Fibroblast of pulmonary artery (primary cell): ENCODE measurements at regions not wholly inside any gene's neighbourhood (a gene's known extent, or its start where the extent isn't known, plus 50 kb on each side); places are given as distances from the start of the nearest gene placed in this dataset.

Source experiments
- DNase-seq: peaks from one replicate; pipeline ENCODE4 v3.0.0-alpha.2; 2010; ENCODE audit warnings: low read depth
- H3K4me3 ChIP-seq: replicated peaks from 2 replicates; pipeline ENCODE4 v1.5.1; 2011; ENCODE audit warnings: low read depth, mild to moderate bottlenecking, control low read depth, low read length, moderate library complexity
- TF ChIP-seq, protein P1 (sequence below): IDR thresholded peaks from 2 replicates; pipeline ENCODE4 v1.5.1; 2011; ENCODE audit warnings: mild to moderate bottlenecking, control low read depth, low read length, inconsistent platforms; ENCODE audit errors: missing control alignments

DNA sequence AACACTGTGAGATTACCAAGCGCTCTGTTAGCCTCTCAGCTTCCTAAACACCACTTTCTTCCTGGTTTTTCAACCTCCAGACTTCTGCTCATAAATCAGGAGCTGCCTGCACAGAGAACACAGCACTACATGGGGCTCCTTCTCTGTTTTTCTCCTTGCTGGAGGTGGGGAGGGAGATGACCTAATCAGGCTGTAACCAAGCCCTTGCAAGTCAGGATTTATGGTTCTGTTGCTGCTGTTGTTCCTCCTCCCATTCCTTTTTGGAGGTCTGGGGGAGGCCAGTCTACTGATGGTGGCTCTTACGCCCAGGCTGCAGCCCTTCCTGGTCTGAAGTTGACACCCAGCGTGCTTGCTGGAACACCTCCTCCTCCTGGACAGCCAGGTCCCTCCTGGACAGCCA lies 80.9 kb upstream of the AJAP1 start:
- H3K4me3 ChIP-seq, result no peak overlapping the region
- no peak for DNase-seq
- TF ChIP-seq, protein P1, sequence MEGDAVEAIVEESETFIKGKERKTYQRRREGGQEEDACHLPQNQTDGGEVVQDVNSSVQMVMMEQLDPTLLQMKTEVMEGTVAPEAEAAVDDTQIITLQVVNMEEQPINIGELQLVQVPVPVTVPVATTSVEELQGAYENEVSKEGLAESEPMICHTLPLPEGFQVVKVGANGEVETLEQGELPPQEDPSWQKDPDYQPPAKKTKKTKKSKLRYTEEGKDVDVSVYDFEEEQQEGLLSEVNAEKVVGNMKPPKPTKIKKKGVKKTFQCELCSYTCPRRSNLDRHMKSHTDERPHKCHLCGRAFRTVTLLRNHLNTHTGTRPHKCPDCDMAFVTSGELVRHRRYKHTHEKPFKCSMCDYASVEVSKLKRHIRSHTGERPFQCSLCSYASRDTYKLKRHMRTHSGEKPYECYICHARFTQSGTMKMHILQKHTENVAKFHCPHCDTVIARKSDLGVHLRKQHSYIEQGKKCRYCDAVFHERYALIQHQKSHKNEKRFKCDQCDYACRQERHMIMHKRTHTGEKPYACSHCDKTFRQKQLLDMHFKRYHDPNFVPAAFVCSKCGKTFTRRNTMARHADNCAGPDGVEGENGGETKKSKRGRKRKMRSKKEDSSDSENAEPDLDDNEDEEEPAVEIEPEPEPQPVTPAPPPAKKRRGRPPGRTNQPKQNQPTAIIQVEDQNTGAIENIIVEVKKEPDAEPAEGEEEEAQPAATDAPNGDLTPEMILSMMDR, result no peak

GRCh38 chr1:4581807-4582206 lies 72.6 kb upstream of the AJAP1 start:
- TF ChIP-seq, protein P1, result no peak
- no peak overlapping the region for H3K4me3 ChIP-seq
- DNase-seq, result no peak

- no peak for DNase-seq
- no peak overlapping the region for H3K4me3 ChIP-seq
- TF ChIP-seq, protein P1, result no peak
Observed at GRCh38 chr1:4584449-4584848, 70.0 kb upstream of the AJAP1 start.

GRCh38 chr1:4585216-4585615 lies 69.2 kb upstream of the AJAP1 start:
- TF ChIP-seq, protein P1, result peak; percentile 1
- H3K4me3 ChIP-seq, result no peak overlapping the region
- no peak for DNase-seq

GRCh38 chr1:4585705-4586104 lies 68.7 kb upstream of the AJAP1 start:
- no peak overlapping the region for H3K4me3 ChIP-seq
- no peak for DNase-seq
- TF ChIP-seq, protein P1, result no peak

DNA sequence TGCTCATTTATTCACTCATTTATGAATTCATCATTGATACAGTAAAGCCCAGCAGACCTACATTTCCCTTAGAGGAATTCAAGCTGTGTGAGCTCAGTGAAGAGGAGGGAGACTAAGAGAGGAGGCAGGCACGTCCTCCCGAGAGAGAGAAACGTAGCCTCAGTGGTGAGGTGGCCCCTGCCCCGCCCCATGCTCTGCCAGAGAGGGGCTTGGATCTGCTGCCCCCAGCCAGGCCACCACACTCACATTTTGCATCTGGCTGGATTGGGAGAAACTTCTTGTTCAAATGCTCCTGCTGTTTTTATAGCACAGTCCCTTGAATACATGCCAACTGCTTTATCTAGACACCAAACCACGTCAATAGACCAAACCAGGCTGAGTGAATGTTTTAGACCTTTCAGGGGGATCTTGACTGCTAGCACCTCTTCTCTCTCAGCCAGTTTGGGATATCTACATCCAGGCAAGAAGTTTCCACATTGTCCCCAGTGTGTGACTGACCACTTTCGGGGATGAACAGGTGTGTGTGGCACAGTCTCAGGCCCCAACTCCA lies 67.7 kb upstream of the AJAP1 start:
- no peak overlapping the region for H3K4me3 ChIP-seq
- no peak for DNase-seq
- TF ChIP-seq, protein P1, result no peak

GRCh38 chr1:4587721-4588120 lies 66.7 kb upstream of the AJAP1 start:
- no peak for DNase-seq
- H3K4me3 ChIP-seq, result no peak overlapping the region
- TF ChIP-seq, protein P1, result no peak
